ENCODE measurements at regions not wholly inside any gene's neighbourhood (a gene's known extent, or its start where the extent isn't known, plus 50 kb on each side); places are given as distances from the start of the nearest gene placed in this dataset.

GRCh38 chr13:81199956-81200355, 859.0 kb upstream of the SPRY2 start:
- TF ChIP-seq CTCF (IDR thresholded peaks at IDR 0.05), result no peak
- POLR2A ChIA-PET, result no interaction called here
- no peaks in the 10 kb centered on the region for H3K27me3 Mint-ChIP-seq

DNA sequence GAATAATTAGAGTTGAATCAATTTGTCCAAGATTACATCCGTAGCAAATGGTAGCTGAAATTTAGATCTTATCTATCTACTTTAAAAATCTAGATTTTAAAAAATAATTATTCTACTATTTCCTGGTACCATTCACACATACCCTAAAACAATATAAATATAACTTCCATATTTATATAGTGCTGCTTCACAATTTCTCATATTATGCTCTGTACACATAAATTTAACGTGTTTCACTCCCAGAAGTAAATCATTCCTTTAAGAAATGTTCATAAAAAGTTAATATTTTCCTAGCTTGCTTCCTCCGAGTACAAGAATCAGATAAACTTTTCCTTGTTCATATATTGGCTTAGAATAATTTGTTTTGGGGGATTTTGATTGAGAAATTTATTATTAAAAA, 857.0 kb upstream of the SPRY2 start:
- no peaks in the 10 kb centered on the region for H3K4me1 Mint-ChIP-seq

More at GRCh38 chr13:81199956-81200355, 859.0 kb upstream of the SPRY2 start:
- no peak for ATAC-seq (ENCODE audit: low read depth)
- CTCF ChIA-PET, result no interaction called here
- H3K9me3 Mint-ChIP-seq, result peaks cover 9% of the 10 kb centered on the region
- no peaks in the 10 kb centered on the region for H3K36me3 Mint-ChIP-seq (ENCODE audit: low read depth)
- no peak overlapping the region for H3K4me3 Mint-ChIP-seq
- no peaks in the 10 kb centered on the region for H3K4me1 Mint-ChIP-seq
- intact Hi-C loops (cut with micrococcal nuclease), result no loop called here
- H3K27ac Mint-ChIP-seq, result no peak overlapping the region
- no peak for DNase-seq

DNA sequence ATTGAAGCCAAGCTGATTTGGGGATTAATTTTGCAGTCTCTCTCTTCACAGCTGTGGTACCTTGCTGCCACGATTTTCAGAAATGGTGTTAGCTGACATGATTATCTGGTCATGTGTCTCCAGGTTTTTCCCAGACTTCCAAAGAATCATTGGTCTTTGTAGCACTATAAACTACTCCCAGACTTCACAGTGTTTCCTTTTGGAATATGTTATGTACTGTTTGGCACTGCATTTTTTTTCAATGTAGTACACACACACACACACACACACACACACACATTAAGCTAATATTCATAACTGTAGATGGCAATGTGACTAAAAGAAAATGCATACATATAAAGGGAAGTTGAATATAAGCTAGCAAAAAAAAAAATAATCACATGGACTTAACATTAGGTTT, 856.6 kb upstream of the SPRY2 start:
- intact Hi-C loops (cut with micrococcal nuclease), result no loop called here

More for the DNA sequence above, 857.0 kb upstream of the SPRY2 start:
- Mint-ChIP-seq H3K27ac (no peak overlapping the region), H3K36me3 (ENCODE audit: low read depth) (no peaks in the 10 kb centered on the region), H3K9me3 (peaks cover 7% of the 10 kb centered on the region), H3K27me3 (no peaks in the 10 kb centered on the region), H3K4me3 (no peak overlapping the region)
- intact Hi-C loops (cut with micrococcal nuclease), result no loop called here
- CTCF ChIA-PET, result no interaction called here
- ATAC-seq (ENCODE audit: low read depth) (no peak), DNase-seq (no peak)
- TF ChIP-seq CTCF (IDR thresholded peaks at IDR 0.05), result no peak
- POLR2A ChIA-PET, result no interaction called here

DNA sequence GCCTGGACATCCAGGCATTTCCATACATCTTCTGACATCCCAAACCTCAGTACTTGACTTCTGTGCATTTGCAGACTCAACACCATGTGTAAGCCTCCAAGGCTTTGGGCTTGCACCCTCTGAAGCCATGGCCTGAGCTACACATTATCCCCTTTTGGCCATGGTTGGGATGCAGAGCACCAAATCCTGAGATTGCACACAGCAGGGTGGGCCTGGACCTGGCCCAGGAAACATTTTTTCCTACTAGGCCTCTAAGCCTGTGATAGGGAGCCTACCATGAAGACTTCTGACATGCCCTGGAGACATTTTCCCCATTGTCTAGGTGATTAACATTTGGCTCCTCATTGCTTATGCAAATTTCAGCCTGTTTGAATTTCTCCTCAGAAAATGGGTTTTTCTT, 853.4 kb upstream of the SPRY2 start:
- no peak for ATAC-seq (ENCODE audit: low read depth)
- Mint-ChIP-seq H3K27me3 (no peaks in the 10 kb centered on the region), H3K36me3 (ENCODE audit: low read depth) (no peaks in the 10 kb centered on the region), H3K9me3 (peaks cover 10% of the 10 kb centered on the region), H3K27ac (no peak overlapping the region), H3K4me1 (no peaks in the 10 kb centered on the region), H3K4me3 (no peak overlapping the region)
- no peak for DNase-seq
- CTCF ChIA-PET, result no interaction called here
- intact Hi-C loops (cut with micrococcal nuclease), result no loop called here
- no peak for TF ChIP-seq CTCF (IDR thresholded peaks at IDR 0.05)
- POLR2A ChIA-PET, result no interaction called here

More for the DNA sequence above, 856.6 kb upstream of the SPRY2 start:
- no peak for TF ChIP-seq CTCF (IDR thresholded peaks at IDR 0.05)
- Mint-ChIP-seq H3K9me3 (peaks cover 7% of the 10 kb centered on the region), H3K36me3 (ENCODE audit: low read depth) (no peaks in the 10 kb centered on the region), H3K27ac (no peak overlapping the region), H3K27me3 (no peaks in the 10 kb centered on the region), H3K4me1 (no peaks in the 10 kb centered on the region), H3K4me3 (no peak overlapping the region)
- POLR2A ChIA-PET, result no interaction called here
- ATAC-seq (ENCODE audit: low read depth), result no peak
- DNase-seq, result no peak
- CTCF ChIA-PET, result no interaction called here

DNA sequence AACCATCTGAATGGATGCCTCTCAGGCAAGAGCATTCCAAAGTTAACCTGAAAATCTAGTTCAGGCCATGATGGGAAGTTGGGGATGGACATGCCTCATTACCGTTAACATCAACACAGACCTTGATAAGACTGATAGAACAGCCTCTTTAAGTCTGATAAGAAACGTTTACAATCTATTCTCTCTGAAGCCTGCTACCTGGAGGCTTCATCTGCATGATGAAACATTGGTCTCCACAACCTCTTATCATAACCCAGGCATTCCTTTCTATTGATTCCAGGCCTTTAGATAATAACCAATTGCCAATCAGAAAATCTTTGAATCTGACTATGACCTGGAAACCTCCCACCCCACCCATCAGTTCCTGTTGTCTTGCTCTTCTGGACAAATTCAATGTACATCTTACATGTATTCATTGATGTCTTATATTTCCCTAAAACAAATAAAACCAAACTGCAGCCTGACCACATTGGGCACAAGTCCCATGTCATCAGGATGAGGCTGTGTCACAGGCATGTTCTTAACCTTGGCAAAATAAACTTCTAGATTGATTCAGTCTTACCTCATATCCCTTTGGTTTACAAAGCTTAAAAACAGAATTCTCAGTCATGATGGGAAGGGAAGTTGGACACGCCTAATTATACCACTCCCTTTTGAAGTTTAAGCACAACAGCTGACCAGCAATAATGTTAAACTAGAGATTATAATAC, 843.8 kb upstream of the SPRY2 start:
- ATAC-seq (ENCODE audit: low read depth) (no peak), DNase-seq (no peak)
- Mint-ChIP-seq H3K4me1 (no peaks in the 10 kb centered on the region), H3K4me3 (no peak overlapping the region), H3K27me3 (no peaks in the 10 kb centered on the region), H3K9me3 (peaks cover 2% of the 10 kb centered on the region), H3K36me3 (ENCODE audit: low read depth) (no peaks in the 10 kb centered on the region), H3K27ac (no peak overlapping the region)
- no peak for TF ChIP-seq CTCF (IDR thresholded peaks at IDR 0.05)
- intact Hi-C loops (cut with micrococcal nuclease), result no loop called here
- CTCF ChIA-PET, result no interaction called here
- POLR2A ChIA-PET, result no interaction called here
